Panc1 (cell line): ENCODE measurements at regions not wholly inside any gene's neighbourhood (a gene's known extent, or its start where the extent isn't known, plus 50 kb on each side); places are given as distances from the start of the nearest gene placed in this dataset.

Source experiments
- ATAC-seq: fragments of 200-7000 bp; cut with Tn5 transposase; 2 replicates; pipeline ENCODE4 v1.9.1; 2020; ENCODE audit warnings: mild to moderate bottlenecking, moderate library complexity
- BruUV-seq: library from RNA; stranded (reverse); fragments of 400-500 nt; replicated peaks from 2 replicates; lab custom pipeline; 2021; lab: Mats Ljungman, UMichigan
- CTCF ChIA-PET: fragments of 300-600 bp; sonication (Branson Sonifier 250); formaldehyde crosslinking; loops from one replicate; lab custom pipeline; 2022; ENCODE audit warnings: antibody characterized with exemption; lab: Charles Lee
- POLR2A ChIA-PET: fragments of 300-600 bp; sonication (Branson Sonifier 250); formaldehyde crosslinking; loops from one replicate; lab custom pipeline; 2022; ENCODE audit warnings: antibody characterized with exemption; lab: Charles Lee
- DNase-seq: peaks from one replicate; pipeline ENCODE4 v3.0.0-alpha.2; 2010; ENCODE audit warnings: low read depth, low spot score
- H3K27ac ChIP-seq: 2 replicates; pipeline ENCODE4 v1.5.1; 2011; ENCODE audit warnings: mild to moderate bottlenecking, low read length, inconsistent platforms
- H3K27me3 ChIP-seq: fragments of 200-500 bp; sonication (Bioruptor generic); 2 replicates; pipeline ENCODE4 v1.6.0; 2014; ENCODE audit warnings: low read length, inconsistent platforms; ENCODE audit not compliant: control insufficient read depth, insufficient read depth
- H3K36me3 ChIP-seq: fragments of 200-500 bp; sonication (Bioruptor generic); 2 replicates; pipeline ENCODE4 v1.5.1; 2014; ENCODE audit warnings: inconsistent platforms, mild to moderate bottlenecking, low read length, moderate library complexity; ENCODE audit not compliant: control insufficient read depth, insufficient read depth
- H3K4me1 ChIP-seq: 2 replicates; pipeline ENCODE4 v1.5.1; 2011; ENCODE audit warnings: inconsistent platforms, mild to moderate bottlenecking, low read length, moderate library complexity; ENCODE audit not compliant: control insufficient read depth, insufficient read depth
- H3K4me3 ChIP-seq, 2 experiments: 2 replicates each; pipeline ENCODE4 v1.5.1; 2011 to 2012; ENCODE audit warnings: low read depth in 2 of 2, low read length in 2 of 2, mild to moderate bottlenecking in 2 of 2, inconsistent platforms in 1 of 2, moderate library complexity in 1 of 2
- H3K9me3 ChIP-seq: fragments of 200-500 bp; sonication (Bioruptor generic); 2 replicates; pipeline ENCODE4 v1.5.1; 2014; ENCODE audit warnings: low read depth, mild to moderate bottlenecking, inconsistent platforms, low read length, moderate library complexity; ENCODE audit not compliant: control insufficient read depth, insufficient read depth
- CTCF ChIP-seq: fragments of 450-650 bp; IDR thresholded peaks from 2 replicates; pipeline ENCODE4 v1.5.1; 2017; ENCODE audit warnings: mild to moderate bottlenecking
- POLR2AphosphoS5 ChIP-seq: IDR thresholded peaks from 2 replicates; pipeline ENCODE4 v1.6.1; 2012; ENCODE audit warnings: mild to moderate bottlenecking, low read depth, low read length, moderate library complexity
- REST ChIP-seq, 2 experiments: IDR thresholded peaks; 2 replicates each; pipeline ENCODE4 v1.6.1; 2011 to 2012; ENCODE audit warnings: low read depth in 2 of 2, control low read depth in 1 of 2, low read length in 1 of 2, mild to moderate bottlenecking in 1 of 2, moderate library complexity in 1 of 2; ENCODE audit not compliant: insufficient read depth in 1 of 2
- SIN3A ChIP-seq: IDR thresholded peaks from 2 replicates; pipeline ENCODE4 v1.6.1; 2012; ENCODE audit warnings: low read depth, mild to moderate bottlenecking, low read length, moderate library complexity, borderline replicate concordance; ENCODE audit not compliant: insufficient read depth
- TCF7L2 ChIP-seq: IDR thresholded peaks from 2 replicates; pipeline ENCODE4 v1.6.1; 2011; ENCODE audit warnings: mild to moderate bottlenecking, low read depth, low read length, inconsistent platforms
- in situ Hi-C: cut with HindIII; loops from 2 replicates; pipeline ENCODE4 v1.10.0; 2016; ENCODE audit warnings: low sequenced_read_pairs, low pct_unique_long_range_greater_than_20kb
- intact Hi-C: fragments of 100-400 bp; cut with micrococcal nuclease; formaldehyde crosslinking; loops from one replicate; pipeline ENCODE4 v1.10.0; 2022; ENCODE audit not compliant: unreplicated experiment

GRCh38 chr14:29990993-29991392 lies 63.3 kb upstream of the PRKD1 start:
- DNase-seq, result no peak
- no peaks in the 10 kb centered on the region for H3K27me3 ChIP-seq
- intact Hi-C loops (no loop called here), in situ Hi-C loops (no loop called here)
- TF ChIP-seq CTCF (no peak), REST (IDR thresholded peaks at IDR 0.05; ENCODE audit: insufficient read depth in 1 of 2, low read depth in 2 of 2, low read length in 1 of 2) (no peak), SIN3A (no peak), TCF7L2 (no peak), POLR2AphosphoS5 (no peak)
- no peaks in the 10 kb centered on the region for H3K36me3 ChIP-seq
- H3K9me3 ChIP-seq, result no peaks in the 10 kb centered on the region
- POLR2A ChIA-PET, result no interaction called here
- CTCF ChIA-PET, result no interaction called here
- ATAC-seq, result no peak
- H3K4me3 ChIP-seq, result no peak overlapping the region
- BruUV-seq, result no TSS peak
- H3K4me1 ChIP-seq, result no peaks in the 10 kb centered on the region
- H3K27ac ChIP-seq, result no peak overlapping the region

GRCh38 chr14:29993143-29993542 lies 65.5 kb upstream of the PRKD1 start:
- Histone ChIP-seq H3K36me3 (no peaks in the 10 kb centered on the region), H3K27ac (no peak overlapping the region), H3K4me1 (no peaks in the 10 kb centered on the region), H3K27me3 (no peaks in the 10 kb centered on the region), H3K9me3 (no peaks in the 10 kb centered on the region), H3K4me3 (no peak overlapping the region)
- TF ChIP-seq SIN3A, result no peak
- no peak for TF ChIP-seq REST (IDR thresholded peaks at IDR 0.05; ENCODE audit: insufficient read depth in 1 of 2, low read depth in 2 of 2, low read length in 1 of 2)
- TF ChIP-seq CTCF, result no peak
- TF ChIP-seq TCF7L2, result no peak
- TF ChIP-seq POLR2AphosphoS5, result no peak
- no TSS peak for BruUV-seq
- ATAC-seq (no peak), DNase-seq (no peak)
- intact Hi-C loops, result no loop called here
- in situ Hi-C loops, result no loop called here
- POLR2A ChIA-PET, result no interaction called here
- CTCF ChIA-PET, result no interaction called here
